GM23338 (cell line): ENCODE measurements at regions not wholly inside any gene's neighbourhood (a gene's known extent, or its start where the extent isn't known, plus 50 kb on each side); places are given as distances from the start of the nearest gene placed in this dataset.
"Not testable (repeated sequence)": the region's sequence is repeated elsewhere in the genome, so short reads cannot be mapped to it uniquely, and the experiment has no call there.

ENCODE experiments used
- ATAC-seq: fragments of 200-7000 bp; cut with Tn5 transposase; 3 replicates; pipeline ENCODE4 v1.9.1; 2020
- DNase-seq: peaks from one replicate; pipeline ENCODE4 v3.0.0-alpha.2; 2015; ENCODE audit warnings: low spot score
- H2AFZ ChIP-seq: fragments of 200-600 bp; sonication (generic); 2 replicates; pipeline ENCODE4 v1.8.0; 2016; ENCODE audit warnings: antibody characterized with exemption, mild to moderate bottlenecking, moderate library complexity
- H3F3A ChIP-seq: fragments of 200-600 bp; sonication (generic); replicated peaks from 2 replicates; pipeline ENCODE4 v1.8.0; 2017; ENCODE audit warnings: antibody characterized with exemption, mixed run types, low read depth
- H3K27ac ChIP-seq: fragments of 200-600 bp; sonication (generic); 2 replicates; pipeline ENCODE4 v1.6.1; 2016; ENCODE audit warnings: low read depth
- H3K27me3 ChIP-seq: fragments of 200-600 bp; sonication (generic); 2 replicates; pipeline ENCODE4 v1.8.0; 2016; ENCODE audit warnings: mild to moderate bottlenecking, mixed run types, moderate library complexity; ENCODE audit not compliant: insufficient read depth
- H3K36me3 ChIP-seq: fragments of 200-600 bp; sonication (generic); 2 replicates; pipeline ENCODE4 v1.8.0; 2016; ENCODE audit warnings: mild to moderate bottlenecking; ENCODE audit not compliant: insufficient read depth
- H3K4me1 ChIP-seq: fragments of 200-600 bp; sonication (generic); 2 replicates; pipeline ENCODE4 v1.8.0; 2016; ENCODE audit warnings: mild to moderate bottlenecking, moderate library complexity; ENCODE audit not compliant: insufficient read depth
- H3K4me2 ChIP-seq: fragments of 200-600 bp; sonication (generic); 2 replicates; pipeline ENCODE4 v1.7.1; 2017; ENCODE audit warnings: mixed run types
- H3K4me3 ChIP-seq: fragments of 200-600 bp; sonication (generic); 2 replicates; pipeline ENCODE4 v1.6.1; 2016; ENCODE audit warnings: mixed run types
- H3K79me2 ChIP-seq: fragments of 200-600 bp; sonication (generic); replicated peaks from 2 replicates; pipeline ENCODE4 v1.8.0; 2017; ENCODE audit warnings: mild to moderate bottlenecking; ENCODE audit not compliant: insufficient read depth
- H3K9me2 ChIP-seq: fragments of 200-600 bp; sonication (generic); 2 replicates; pipeline ENCODE4 v1.8.0; 2017; ENCODE audit not compliant: insufficient read depth
- H4K20me1 ChIP-seq: fragments of 200-600 bp; sonication (generic); replicated peaks from 2 replicates; pipeline ENCODE4 v1.8.0; 2017; ENCODE audit warnings: mild to moderate bottlenecking; ENCODE audit not compliant: insufficient read depth
- H3K27ac Mint-ChIP-seq: 2 replicates; pipeline ENCODE4 v1.8.0; 2020; ENCODE audit warnings: inconsistent platforms, mild to moderate bottlenecking, moderate library complexity, mixed read lengths
- H3K27me3 Mint-ChIP-seq: 3 replicates; pipeline ENCODE4 v1.8.0; 2022; ENCODE audit warnings: low read depth, mild to moderate bottlenecking, moderate library complexity, mixed read lengths, inconsistent platforms; ENCODE audit not compliant: insufficient read depth, poor library complexity
- H3K36me3 Mint-ChIP-seq: 3 replicates; pipeline ENCODE4 v1.8.0; 2021; ENCODE audit warnings: low read depth, mild to moderate bottlenecking, inconsistent platforms, moderate library complexity, mixed read lengths
- H3K4me1 Mint-ChIP-seq: 3 replicates; pipeline ENCODE4 v1.8.0; 2020; ENCODE audit warnings: mild to moderate bottlenecking, inconsistent platforms, mixed read lengths
- H3K4me3 Mint-ChIP-seq: 3 replicates; pipeline ENCODE4 v1.8.0; 2021; ENCODE audit warnings: moderate library complexity, mild to moderate bottlenecking, inconsistent platforms, mixed read lengths
- H3K9me3 Mint-ChIP-seq: 3 replicates; pipeline ENCODE4 v1.8.0; 2020; ENCODE audit warnings: moderate library complexity, mild to moderate bottlenecking, inconsistent platforms, mixed read lengths
- CREB1 ChIP-seq: fragments of 250-450 bp; sonication (Bioruptor Pico); IDR thresholded peaks from 2 replicates; pipeline ENCODE4 v1.5.0; 2020; ENCODE audit warnings: low read depth, mild to moderate bottlenecking, moderate library complexity
- EZH2 ChIP-seq: fragments of 200-600 bp; sonication (generic); IDR thresholded peaks from one replicate; pipeline ENCODE4 v1.8.0; 2017; ENCODE audit warnings: antibody characterized with exemption, mild to moderate bottlenecking, low read depth; ENCODE audit not compliant: unreplicated experiment
- JUNB ChIP-seq: IDR thresholded peaks from one replicate; pipeline ENCODE4 v1.6.1; 2016; ENCODE audit warnings: antibody characterized with exemption; ENCODE audit not compliant: unreplicated experiment
- POLR2AphosphoS5 ChIP-seq: IDR thresholded peaks from 2 replicates; pipeline ENCODE4 v1.6.1; 2016; ENCODE audit warnings: antibody characterized with exemption, low read depth
- STAT1 ChIP-seq: IDR thresholded peaks from one replicate; pipeline ENCODE4 v1.6.1; 2016; ENCODE audit warnings: antibody characterized with exemption; ENCODE audit not compliant: unreplicated experiment
- ZNF114 ChIP-seq: fragments of 250-450 bp; sonication (Bioruptor Pico); IDR thresholded peaks from 2 replicates; pipeline ENCODE4 v1.5.0; 2020; ENCODE audit warnings: mild to moderate bottlenecking, moderate library complexity
- TF ChIP-seq, protein P1 (sequence below): IDR thresholded peaks from one replicate; pipeline ENCODE4 v1.6.1; 2018; ENCODE audit warnings: antibody characterized with exemption; ENCODE audit not compliant: unreplicated experiment
- TF ChIP-seq, protein P2 (sequence below), 2 experiments: fragments of 200-600 bp in 1 of 2; sonication (generic) in 1 of 2; conservative IDR thresholded peaks; 2 replicates each; pipeline versions ENCODE4 v1.5.1 to v1.6.1; 2016 to 2017; ENCODE audit warnings: antibody characterized with exemption in 2 of 2, low read depth in 2 of 2, mild to moderate bottlenecking in 2 of 2, moderate library complexity in 1 of 2

DNA sequence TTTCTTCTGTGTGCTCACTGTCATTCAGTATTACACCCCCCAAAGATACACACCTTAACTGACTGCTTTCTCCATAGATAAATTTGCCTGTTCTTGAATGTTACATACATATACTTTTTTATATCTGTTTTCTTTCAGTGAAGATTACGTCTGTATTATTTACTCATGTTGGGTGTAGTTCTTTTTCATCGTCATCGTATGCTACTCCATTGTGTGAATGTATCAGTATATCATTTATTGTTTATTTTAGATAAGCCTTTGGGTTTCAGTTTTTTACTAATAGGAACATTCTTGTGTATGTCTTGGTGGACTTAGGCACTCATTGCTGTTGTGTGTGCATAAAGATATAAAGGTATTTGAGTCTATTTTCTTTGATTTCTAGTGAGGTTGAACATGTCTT lies 64.4 kb downstream of the SEPTIN7 start (continued):
- TF ChIP-seq, protein P1, sequence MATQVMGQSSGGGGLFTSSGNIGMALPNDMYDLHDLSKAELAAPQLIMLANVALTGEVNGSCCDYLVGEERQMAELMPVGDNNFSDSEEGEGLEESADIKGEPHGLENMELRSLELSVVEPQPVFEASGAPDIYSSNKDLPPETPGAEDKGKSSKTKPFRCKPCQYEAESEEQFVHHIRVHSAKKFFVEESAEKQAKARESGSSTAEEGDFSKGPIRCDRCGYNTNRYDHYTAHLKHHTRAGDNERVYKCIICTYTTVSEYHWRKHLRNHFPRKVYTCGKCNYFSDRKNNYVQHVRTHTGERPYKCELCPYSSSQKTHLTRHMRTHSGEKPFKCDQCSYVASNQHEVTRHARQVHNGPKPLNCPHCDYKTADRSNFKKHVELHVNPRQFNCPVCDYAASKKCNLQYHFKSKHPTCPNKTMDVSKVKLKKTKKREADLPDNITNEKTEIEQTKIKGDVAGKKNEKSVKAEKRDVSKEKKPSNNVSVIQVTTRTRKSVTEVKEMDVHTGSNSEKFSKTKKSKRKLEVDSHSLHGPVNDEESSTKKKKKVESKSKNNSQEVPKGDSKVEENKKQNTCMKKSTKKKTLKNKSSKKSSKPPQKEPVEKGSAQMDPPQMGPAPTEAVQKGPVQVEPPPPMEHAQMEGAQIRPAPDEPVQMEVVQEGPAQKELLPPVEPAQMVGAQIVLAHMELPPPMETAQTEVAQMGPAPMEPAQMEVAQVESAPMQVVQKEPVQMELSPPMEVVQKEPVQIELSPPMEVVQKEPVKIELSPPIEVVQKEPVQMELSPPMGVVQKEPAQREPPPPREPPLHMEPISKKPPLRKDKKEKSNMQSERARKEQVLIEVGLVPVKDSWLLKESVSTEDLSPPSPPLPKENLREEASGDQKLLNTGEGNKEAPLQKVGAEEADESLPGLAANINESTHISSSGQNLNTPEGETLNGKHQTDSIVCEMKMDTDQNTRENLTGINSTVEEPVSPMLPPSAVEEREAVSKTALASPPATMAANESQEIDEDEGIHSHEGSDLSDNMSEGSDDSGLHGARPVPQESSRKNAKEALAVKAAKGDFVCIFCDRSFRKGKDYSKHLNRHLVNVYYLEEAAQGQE, result no peak
- TF ChIP-seq CREB1 (no peak), ZNF114 (CRISPR knock-in tag) (no peak), STAT1 (no peak)

DNA sequence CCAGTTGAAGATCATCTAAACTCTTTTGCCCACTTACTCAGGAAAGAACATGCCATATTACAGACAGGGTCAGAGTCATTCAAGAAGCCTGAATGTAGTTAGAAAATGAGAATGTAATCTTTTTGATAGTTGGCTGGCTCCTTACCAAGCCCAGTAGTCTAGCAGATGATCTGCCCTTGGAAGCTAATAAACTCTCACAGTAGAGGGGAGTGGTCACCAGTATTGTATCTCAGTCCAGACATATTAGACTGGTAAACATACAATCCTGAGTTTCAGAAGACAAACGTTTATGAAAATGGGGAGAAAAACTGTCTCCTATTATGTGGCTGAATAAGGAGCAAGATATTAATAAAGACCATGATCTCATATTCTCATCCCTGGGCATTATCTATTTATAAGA lies 65.3 kb downstream of the SEPTIN7 start:
- Histone ChIP-seq H3K4me2 (no peak overlapping the region), H3K4me1 (peaks cover 2% of the 10 kb centered on the region), H3K79me2 (peaks cover 48% of the 10 kb centered on the region), H2AFZ (no peak overlapping the region), H3K36me3 (no peaks in the 10 kb centered on the region), H3K27ac (no peak overlapping the region), H3K4me3 (no peak overlapping the region), H4K20me1 (peaks cover 7% of the 10 kb centered on the region; the same call in 1 of the 2 replicates), H3K27me3 (no peaks in the 10 kb centered on the region), H3K9me2 (no peaks in the 10 kb centered on the region), H3F3A (no peaks in the 10 kb centered on the region)
- ATAC-seq (no peak), DNase-seq (no peak)
- H3K27ac Mint-ChIP-seq, result no peak overlapping the region
- H3K9me3 Mint-ChIP-seq, result no peaks in the 10 kb centered on the region
- H3K4me1 Mint-ChIP-seq, result peaks cover 14% of the 10 kb centered on the region
- H3K27me3 Mint-ChIP-seq, result no peaks in the 10 kb centered on the region
- peaks cover 6% of the 10 kb centered on the region; the same call in 1 of the 3 replicates for H3K36me3 Mint-ChIP-seq
- TF ChIP-seq JUNB (no peak), POLR2AphosphoS5 (no peak), EZH2 (no peak)
- TF ChIP-seq, protein P2, sequence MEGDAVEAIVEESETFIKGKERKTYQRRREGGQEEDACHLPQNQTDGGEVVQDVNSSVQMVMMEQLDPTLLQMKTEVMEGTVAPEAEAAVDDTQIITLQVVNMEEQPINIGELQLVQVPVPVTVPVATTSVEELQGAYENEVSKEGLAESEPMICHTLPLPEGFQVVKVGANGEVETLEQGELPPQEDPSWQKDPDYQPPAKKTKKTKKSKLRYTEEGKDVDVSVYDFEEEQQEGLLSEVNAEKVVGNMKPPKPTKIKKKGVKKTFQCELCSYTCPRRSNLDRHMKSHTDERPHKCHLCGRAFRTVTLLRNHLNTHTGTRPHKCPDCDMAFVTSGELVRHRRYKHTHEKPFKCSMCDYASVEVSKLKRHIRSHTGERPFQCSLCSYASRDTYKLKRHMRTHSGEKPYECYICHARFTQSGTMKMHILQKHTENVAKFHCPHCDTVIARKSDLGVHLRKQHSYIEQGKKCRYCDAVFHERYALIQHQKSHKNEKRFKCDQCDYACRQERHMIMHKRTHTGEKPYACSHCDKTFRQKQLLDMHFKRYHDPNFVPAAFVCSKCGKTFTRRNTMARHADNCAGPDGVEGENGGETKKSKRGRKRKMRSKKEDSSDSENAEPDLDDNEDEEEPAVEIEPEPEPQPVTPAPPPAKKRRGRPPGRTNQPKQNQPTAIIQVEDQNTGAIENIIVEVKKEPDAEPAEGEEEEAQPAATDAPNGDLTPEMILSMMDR (conservative IDR thresholded peaks at IDR 0.05; ENCODE audit: low read depth in 2 of 2), result no peak
- no peak overlapping the region for H3K4me3 Mint-ChIP-seq

DNA sequence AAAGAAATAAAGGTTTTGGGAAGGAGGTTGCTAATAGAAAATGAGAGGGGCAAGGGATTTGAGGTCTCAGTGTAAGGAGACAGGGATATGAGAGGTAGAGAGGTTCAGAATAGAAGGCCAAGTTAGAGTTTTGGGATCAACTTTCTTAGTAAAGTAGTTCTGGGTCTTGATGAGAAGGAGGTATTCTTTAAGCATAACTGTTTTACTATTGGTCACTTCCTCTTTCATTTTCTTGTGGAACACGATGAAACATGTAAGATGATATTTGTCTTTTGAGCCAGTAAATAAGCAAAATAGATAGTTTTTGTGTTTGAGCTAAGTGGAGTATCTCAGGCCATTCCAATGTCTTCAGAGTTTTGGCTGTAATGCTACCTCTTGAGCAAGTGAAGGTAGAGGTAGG lies 68.3 kb downstream of the SEPTIN7 start:
- H3K4me3 Mint-ChIP-seq, H4K20me1 ChIP-seq, ATAC-seq, H3K27me3 Mint-ChIP-seq, H3K27ac ChIP-seq, H3F3A ChIP-seq, H3K36me3 Mint-ChIP-seq, H3K4me2 ChIP-seq, H3K9me3 Mint-ChIP-seq, H3K4me3 ChIP-seq, H2AFZ ChIP-seq, H3K27ac Mint-ChIP-seq, H3K36me3 ChIP-seq, DNase-seq, H3K9me2 ChIP-seq, H3K4me1 ChIP-seq, H3K27me3 ChIP-seq: not testable (repeated sequence)
- peaks cover 18% of the 10 kb centered on the region for H3K4me1 Mint-ChIP-seq
- H3K79me2 ChIP-seq, result peaks cover 28% of the 10 kb centered on the region
